ENCODE measurements at regions not wholly inside any gene's neighbourhood (a gene's known extent, or its start where the extent isn't known, plus 50 kb on each side); places are given as distances from the start of the nearest gene placed in this dataset.

- intact Hi-C loops (cut with DNase I): no loop called here
- H3K4me3 ChIP-seq: no peak overlapping the region
- no peak for TF ChIP-seq CTCF (IDR thresholded peaks at IDR 0.05)
- H3K4me1 ChIP-seq: no peaks in the 10 kb centered on the region
- H3K27ac ChIP-seq: no peak overlapping the region
- ATAC-seq (no peak), DNase-seq (no peak)
- no peaks in the 10 kb centered on the region for H3K36me3 ChIP-seq
- H3K27me3 ChIP-seq: no peaks in the 10 kb centered on the region
- H3K9me3 ChIP-seq: no peaks in the 10 kb centered on the region
Observed at GRCh38 chr13:58437427-58437826, 805.9 kb downstream of the PCDH17 start.

- Histone ChIP-seq H3K9me3 (no peaks in the 10 kb centered on the region), H3K4me1 (no peaks in the 10 kb centered on the region), H3K27ac (no peak overlapping the region), H3K4me3 (no peak overlapping the region), H3K36me3 (no peaks in the 10 kb centered on the region), H3K27me3 (no peaks in the 10 kb centered on the region)
- no peak for TF ChIP-seq CTCF (IDR thresholded peaks at IDR 0.05)
- ATAC-seq (no peak), DNase-seq (no peak)
- intact Hi-C loops (cut with DNase I): no loop called here
Observed at GRCh38 chr13:58446979-58447378, 815.4 kb downstream of the PCDH17 start.

- H3K9me3 ChIP-seq: peaks cover 6% of the 10 kb centered on the region
- no peak overlapping the region for H3K27ac ChIP-seq
- TF ChIP-seq CTCF (IDR thresholded peaks at IDR 0.05): no peak
- ATAC-seq (peak; percentile 44), DNase-seq (no peak)
- H3K27me3 ChIP-seq: no peaks in the 10 kb centered on the region
- H3K4me1 ChIP-seq: no peaks in the 10 kb centered on the region
- intact Hi-C loops (cut with DNase I): no loop called here
- H3K4me3 ChIP-seq: no peak overlapping the region
- H3K36me3 ChIP-seq: no peaks in the 10 kb centered on the region
Observed at GRCh38 chr13:58452123-58452623, 820.6 kb downstream of the PCDH17 start.

GRCh38 chr13:58455094-58455493 lies 823.5 kb downstream of the PCDH17 start:
- no peak for TF ChIP-seq CTCF (IDR thresholded peaks at IDR 0.05)
- Histone ChIP-seq H3K9me3 (peaks cover 6% of the 10 kb centered on the region), H3K27me3 (no peaks in the 10 kb centered on the region), H3K4me1 (no peaks in the 10 kb centered on the region), H3K36me3 (no peaks in the 10 kb centered on the region), H3K27ac (no peak overlapping the region), H3K4me3 (no peak overlapping the region)
- ATAC-seq (no peak), DNase-seq (no peak)
- intact Hi-C loops (cut with DNase I): no loop called here

- Histone ChIP-seq H3K4me1 (no peaks in the 10 kb centered on the region), H3K27ac (no peak overlapping the region), H3K4me3 (no peak overlapping the region), H3K9me3 (no peaks in the 10 kb centered on the region), H3K27me3 (no peaks in the 10 kb centered on the region), H3K36me3 (no peaks in the 10 kb centered on the region)
- ATAC-seq (no peak), DNase-seq (no peak)
- no peak for TF ChIP-seq CTCF (IDR thresholded peaks at IDR 0.05)
- intact Hi-C loops (cut with DNase I): no loop called here
Observed at GRCh38 chr13:58461217-58461616, 829.7 kb downstream of the PCDH17 start.

- no peaks in the 10 kb centered on the region for H3K9me3 ChIP-seq
- no peak for ATAC-seq
- DNase-seq: no peak
- H3K36me3 ChIP-seq: no peaks in the 10 kb centered on the region
- no peak for TF ChIP-seq CTCF (IDR thresholded peaks at IDR 0.05)
- H3K4me1 ChIP-seq: no peaks in the 10 kb centered on the region
- intact Hi-C loops (cut with DNase I): no loop called here
- H3K4me3 ChIP-seq: no peak overlapping the region
- no peaks in the 10 kb centered on the region for H3K27me3 ChIP-seq
- H3K27ac ChIP-seq: no peak overlapping the region
Observed at GRCh38 chr13:58463841-58464240, 832.3 kb downstream of the PCDH17 start.

Data from upper lobe of right lung (tissue), 1 donor.